ENCODE measurements at regions not wholly inside any gene's neighbourhood (a gene's known extent, or its start where the extent isn't known, plus 50 kb on each side); places are given as distances from the start of the nearest gene placed in this dataset.
"Not testable (repeated sequence)": the region's sequence is repeated elsewhere in the genome, so short reads cannot be mapped to it uniquely, and the experiment has no call there.

- H3K4me3 ChIP-seq (ENCODE audit: low read depth, low read length), result no peak overlapping the region
- no peak for TF ChIP-seq CTCF (IDR thresholded peaks at IDR 0.05; ENCODE audit: insufficient read depth, low read depth, low read length, missing control alignments)
- DNase-seq (ENCODE audit: low read depth), result no peak
Measured at GRCh38 chrX:9396930-9397329, 67.9 kb upstream of the TBL1X start.

- TF ChIP-seq CTCF (IDR thresholded peaks at IDR 0.05; ENCODE audit: insufficient read depth, low read depth, low read length, missing control alignments), result no peak
- DNase-seq (ENCODE audit: low read depth), result no peak
- no peak overlapping the region for H3K4me3 ChIP-seq (ENCODE audit: low read depth, low read length)
Measured at GRCh38 chrX:9401051-9401450, 63.8 kb upstream of the TBL1X start.

DNA sequence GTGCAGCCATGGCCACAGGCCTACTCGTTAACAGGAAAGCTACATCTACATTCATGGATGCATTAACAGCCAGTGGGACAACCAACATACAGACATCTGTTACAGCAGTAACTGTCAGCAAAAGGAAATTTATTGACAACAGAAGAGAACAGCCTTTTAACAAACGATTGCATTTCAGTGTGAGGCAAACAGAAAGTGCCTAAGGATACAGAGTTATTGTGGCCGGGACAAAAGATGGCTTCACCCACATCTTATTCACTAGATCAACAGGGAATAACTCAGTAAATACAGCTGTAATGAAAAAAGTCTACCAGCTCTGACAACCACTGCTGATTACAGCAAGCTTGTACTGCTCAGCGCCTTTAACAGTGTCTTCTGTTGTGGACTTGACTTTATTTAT lies 61.5 kb upstream of the TBL1X start:
- H3K4me3 ChIP-seq (ENCODE audit: low read depth, low read length), result no peak overlapping the region
- DNase-seq (ENCODE audit: low read depth), result no peak
- TF ChIP-seq CTCF (IDR thresholded peaks at IDR 0.05; ENCODE audit: insufficient read depth, low read depth, low read length, missing control alignments), result no peak

- not testable (repeated sequence) for DNase-seq (ENCODE audit: low read depth); H3K4me3 ChIP-seq (ENCODE audit: low read depth, low read length)
Measured at GRCh38 chrX:9405635-9406034, 59.2 kb upstream of the TBL1X start.

DNA sequence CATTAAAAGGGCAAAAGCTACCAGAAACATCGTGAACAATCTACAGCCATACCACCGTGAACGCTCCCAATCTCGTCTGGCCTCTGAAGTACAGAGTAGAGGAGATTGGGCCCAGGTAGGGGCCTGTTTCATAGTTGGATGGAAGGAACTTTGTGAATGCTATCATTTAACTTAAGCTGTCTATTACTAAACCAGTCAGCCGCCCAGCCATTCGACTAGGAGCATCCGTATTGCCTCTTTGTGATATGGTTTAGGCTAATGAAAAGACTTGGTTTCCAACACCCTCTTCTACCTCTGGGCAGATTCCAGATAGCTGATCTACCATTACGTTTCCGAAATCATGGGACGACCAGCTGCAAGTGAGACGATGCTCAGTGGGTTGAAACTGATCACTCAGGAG lies 54.0 kb upstream of the TBL1X start:
- not testable (repeated sequence) for H3K4me3 ChIP-seq (ENCODE audit: low read depth, low read length); DNase-seq (ENCODE audit: low read depth)

DNA sequence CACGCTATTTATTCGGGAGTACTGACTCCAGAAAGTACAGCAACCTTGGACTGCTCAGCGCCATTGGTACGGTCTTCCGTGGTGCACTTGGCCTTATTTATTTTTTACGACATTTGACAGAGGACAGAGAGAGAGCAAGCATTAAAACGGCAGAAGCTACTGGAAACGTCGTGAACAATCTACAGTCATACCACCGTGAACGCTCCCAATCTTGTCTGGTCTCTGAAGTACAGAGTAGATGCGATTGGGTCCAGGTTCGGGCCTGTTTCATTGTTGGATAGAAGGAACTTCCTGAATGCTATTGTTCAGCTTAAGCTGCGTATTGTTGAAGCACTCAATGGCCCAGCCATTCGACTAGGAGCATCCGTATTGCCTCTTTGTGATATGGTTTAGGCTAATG lies 53.2 kb upstream of the TBL1X start:
- not testable (repeated sequence) for H3K4me3 ChIP-seq (ENCODE audit: low read depth, low read length); DNase-seq (ENCODE audit: low read depth)

- DNase-seq (ENCODE audit: low read depth), result no peak
- no peak for TF ChIP-seq CTCF (IDR thresholded peaks at IDR 0.05; ENCODE audit: insufficient read depth, low read depth, low read length, missing control alignments)
- H3K4me3 ChIP-seq (ENCODE audit: low read depth, low read length), result no peak overlapping the region
Measured at GRCh38 chrX:9414416-9414815, 50.4 kb upstream of the TBL1X start.
